ENCODE measurements at regions not wholly inside any gene's neighbourhood (a gene's known extent, or its start where the extent isn't known, plus 50 kb on each side); places are given as distances from the start of the nearest gene placed in this dataset.

DNA sequence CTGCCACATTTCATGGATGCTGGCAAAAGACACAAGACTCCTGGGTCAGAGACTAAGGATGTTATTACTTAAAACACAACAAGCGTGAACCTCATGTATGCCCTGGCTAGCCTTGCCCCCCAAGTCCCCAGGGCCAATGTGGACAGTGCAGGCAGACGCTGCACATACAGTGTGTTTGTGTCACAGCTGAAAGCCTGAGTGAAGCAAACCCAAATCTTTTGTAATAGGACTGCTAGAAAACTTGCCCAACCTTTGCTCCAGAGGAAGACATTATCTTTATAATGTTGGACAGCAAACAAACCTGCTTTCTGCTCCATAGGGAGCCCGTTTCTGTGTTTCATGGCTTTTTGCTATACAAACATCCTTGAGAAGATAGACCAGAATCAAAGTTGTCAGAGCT is 282.0 kb upstream of the RORA start:
- Histone ChIP-seq H3K9ac (no peak overlapping the region), H3K79me2 (no peaks in the 10 kb centered on the region), H2AFZ (no peak overlapping the region), H3K27me3 (ENCODE audit: control insufficient read depth, insufficient read depth, low read length) (no peaks in the 10 kb centered on the region), H3K9me3 (ENCODE audit: control insufficient read depth, low read length) (no peaks in the 10 kb centered on the region), H3K4me1 (no peaks in the 10 kb centered on the region), H3K4me2 (ENCODE audit: low read length) (no peak overlapping the region), H3K27ac (no peak overlapping the region), H3K36me3 (ENCODE audit: control insufficient read depth, insufficient read depth, low read length) (no peaks in the 10 kb centered on the region), H3K4me3 (ENCODE audit: low read depth, low read length) (no peak overlapping the region)
- TF ChIP-seq, protein P1, sequence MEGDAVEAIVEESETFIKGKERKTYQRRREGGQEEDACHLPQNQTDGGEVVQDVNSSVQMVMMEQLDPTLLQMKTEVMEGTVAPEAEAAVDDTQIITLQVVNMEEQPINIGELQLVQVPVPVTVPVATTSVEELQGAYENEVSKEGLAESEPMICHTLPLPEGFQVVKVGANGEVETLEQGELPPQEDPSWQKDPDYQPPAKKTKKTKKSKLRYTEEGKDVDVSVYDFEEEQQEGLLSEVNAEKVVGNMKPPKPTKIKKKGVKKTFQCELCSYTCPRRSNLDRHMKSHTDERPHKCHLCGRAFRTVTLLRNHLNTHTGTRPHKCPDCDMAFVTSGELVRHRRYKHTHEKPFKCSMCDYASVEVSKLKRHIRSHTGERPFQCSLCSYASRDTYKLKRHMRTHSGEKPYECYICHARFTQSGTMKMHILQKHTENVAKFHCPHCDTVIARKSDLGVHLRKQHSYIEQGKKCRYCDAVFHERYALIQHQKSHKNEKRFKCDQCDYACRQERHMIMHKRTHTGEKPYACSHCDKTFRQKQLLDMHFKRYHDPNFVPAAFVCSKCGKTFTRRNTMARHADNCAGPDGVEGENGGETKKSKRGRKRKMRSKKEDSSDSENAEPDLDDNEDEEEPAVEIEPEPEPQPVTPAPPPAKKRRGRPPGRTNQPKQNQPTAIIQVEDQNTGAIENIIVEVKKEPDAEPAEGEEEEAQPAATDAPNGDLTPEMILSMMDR (IDR thresholded peaks at IDR 0.05), result no peak

DNA sequence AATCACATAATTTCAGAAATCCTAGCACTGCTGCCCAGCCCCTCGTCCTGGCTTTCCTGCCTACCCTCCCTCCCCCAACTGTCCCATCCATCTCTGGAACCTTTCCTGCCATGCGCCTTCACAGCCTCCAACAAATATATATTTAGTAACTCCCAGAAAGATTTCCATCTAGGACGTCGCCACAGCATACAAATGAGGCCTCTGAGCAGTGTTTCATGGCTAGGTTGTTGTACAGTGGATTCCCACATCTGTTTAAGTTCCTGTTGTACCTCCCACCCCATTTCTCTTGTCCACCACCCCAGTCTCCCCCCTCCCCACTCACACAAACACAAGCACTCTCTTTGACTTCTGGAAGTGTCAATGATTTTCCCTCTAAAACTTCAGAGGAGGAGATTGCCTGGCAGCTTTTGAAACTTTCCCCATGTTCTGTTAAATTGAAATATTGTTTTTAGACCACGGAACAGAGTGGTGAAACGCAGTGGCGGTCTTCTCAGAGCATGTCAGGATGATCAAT is 280.3 kb upstream of the RORA start:
- no peak overlapping the region for H3K4me2 ChIP-seq (ENCODE audit: low read length)
- no peak overlapping the region for H2AFZ ChIP-seq
- TF ChIP-seq, protein P1 (IDR thresholded peaks at IDR 0.05), result no peak
- no peaks in the 10 kb centered on the region for H3K27me3 ChIP-seq (ENCODE audit: control insufficient read depth, insufficient read depth, low read length)
- H3K9ac ChIP-seq, result no peak overlapping the region
- no peaks in the 10 kb centered on the region for H3K9me3 ChIP-seq (ENCODE audit: control insufficient read depth, low read length)
- no peak overlapping the region for H3K27ac ChIP-seq
- no peaks in the 10 kb centered on the region for H3K4me1 ChIP-seq
- no peaks in the 10 kb centered on the region for H3K79me2 ChIP-seq
- H3K36me3 ChIP-seq (ENCODE audit: control insufficient read depth, insufficient read depth, low read length), result no peaks in the 10 kb centered on the region
- no peak overlapping the region for H3K4me3 ChIP-seq (ENCODE audit: low read depth, low read length)

DNA sequence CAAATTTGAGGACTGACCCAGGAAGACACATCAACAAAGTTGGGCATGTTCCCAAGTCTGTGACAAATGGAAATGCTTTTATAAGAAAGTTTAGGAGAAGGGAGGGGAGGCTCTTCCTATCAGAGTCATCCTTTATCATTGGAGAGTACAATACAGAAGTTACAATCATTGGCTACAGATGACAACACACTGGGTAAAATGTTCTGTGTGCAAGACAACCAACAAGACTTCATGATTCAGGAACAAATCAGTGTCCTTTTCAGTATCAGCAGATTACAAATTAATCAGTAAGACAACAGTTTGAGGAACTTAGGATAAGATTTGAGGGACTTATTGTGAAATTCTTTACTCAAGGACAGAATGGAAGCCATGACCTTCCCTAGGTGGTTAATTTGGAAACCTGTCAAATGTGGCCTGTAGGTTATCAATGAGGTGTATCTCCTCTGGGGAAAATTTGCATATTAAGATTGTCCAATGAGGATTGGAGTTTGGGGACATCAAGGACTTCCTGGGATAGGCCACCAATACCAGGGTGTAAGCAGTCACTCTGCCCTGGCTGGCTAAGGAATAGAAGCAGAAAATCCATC is 274.4 kb upstream of the RORA start:
- H3K27ac ChIP-seq, result no peak overlapping the region
- no peaks in the 10 kb centered on the region for H3K79me2 ChIP-seq
- TF ChIP-seq, protein P1 (IDR thresholded peaks at IDR 0.05), result no peak
- no peak overlapping the region for H2AFZ ChIP-seq
- H3K4me3 ChIP-seq (ENCODE audit: low read depth, low read length), result no peak overlapping the region
- H3K27me3 ChIP-seq (ENCODE audit: control insufficient read depth, insufficient read depth, low read length), result no peaks in the 10 kb centered on the region
- no peak overlapping the region for H3K9ac ChIP-seq
- H3K4me1 ChIP-seq, result no peaks in the 10 kb centered on the region
- H3K9me3 ChIP-seq (ENCODE audit: control insufficient read depth, low read length), result no peaks in the 10 kb centered on the region
- no peak overlapping the region for H3K4me2 ChIP-seq (ENCODE audit: low read length)
- no peaks in the 10 kb centered on the region for H3K36me3 ChIP-seq (ENCODE audit: control insufficient read depth, insufficient read depth, low read length)

DNA sequence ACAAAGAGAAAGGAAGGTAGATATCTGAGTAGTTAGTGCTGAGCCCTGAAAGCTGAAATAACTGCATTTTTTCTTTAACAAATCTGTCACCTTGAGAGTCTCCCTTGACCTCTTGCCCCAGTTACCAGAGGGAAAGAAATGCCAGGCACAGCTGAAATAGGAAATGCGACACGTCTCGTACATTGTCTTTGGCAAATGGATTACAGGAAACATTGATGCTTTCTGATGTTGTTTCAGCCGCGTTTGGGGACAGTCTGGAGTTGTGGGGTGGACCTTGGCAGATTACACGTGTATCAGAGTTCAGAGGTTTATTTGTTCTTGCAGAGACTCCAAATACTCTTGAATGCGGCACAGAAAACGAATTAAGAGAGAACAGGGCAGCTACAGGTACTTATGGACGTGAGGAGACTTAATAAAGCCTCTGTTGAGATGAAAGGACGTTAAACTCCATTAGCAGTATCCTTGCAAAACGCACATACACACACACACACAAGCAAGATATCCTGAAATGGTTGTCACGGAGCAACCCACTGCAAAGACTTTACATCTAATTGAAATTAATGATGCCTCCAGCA is 272.8 kb upstream of the RORA start:
- Histone ChIP-seq H2AFZ (no peak overlapping the region), H3K9me3 (ENCODE audit: control insufficient read depth, low read length) (no peaks in the 10 kb centered on the region), H3K9ac (no peak overlapping the region), H3K79me2 (no peaks in the 10 kb centered on the region), H3K4me3 (ENCODE audit: low read depth, low read length) (no peak overlapping the region), H3K27ac (no peak overlapping the region), H3K4me2 (ENCODE audit: low read length) (no peak overlapping the region), H3K4me1 (no peaks in the 10 kb centered on the region), H3K27me3 (ENCODE audit: control insufficient read depth, insufficient read depth, low read length) (no peaks in the 10 kb centered on the region), H3K36me3 (ENCODE audit: control insufficient read depth, insufficient read depth, low read length) (no peaks in the 10 kb centered on the region)
- TF ChIP-seq, protein P1 (IDR thresholded peaks at IDR 0.05), result no peak
